ENCODE measurements at regions not wholly inside any gene's neighbourhood (a gene's known extent, or its start where the extent isn't known, plus 50 kb on each side); places are given as distances from the start of the nearest gene placed in this dataset.

GRCh38 chr18:47389210-47389609 lies 137.8 kb upstream of the SKOR2 start:
- TF ChIP-seq, protein P1, sequence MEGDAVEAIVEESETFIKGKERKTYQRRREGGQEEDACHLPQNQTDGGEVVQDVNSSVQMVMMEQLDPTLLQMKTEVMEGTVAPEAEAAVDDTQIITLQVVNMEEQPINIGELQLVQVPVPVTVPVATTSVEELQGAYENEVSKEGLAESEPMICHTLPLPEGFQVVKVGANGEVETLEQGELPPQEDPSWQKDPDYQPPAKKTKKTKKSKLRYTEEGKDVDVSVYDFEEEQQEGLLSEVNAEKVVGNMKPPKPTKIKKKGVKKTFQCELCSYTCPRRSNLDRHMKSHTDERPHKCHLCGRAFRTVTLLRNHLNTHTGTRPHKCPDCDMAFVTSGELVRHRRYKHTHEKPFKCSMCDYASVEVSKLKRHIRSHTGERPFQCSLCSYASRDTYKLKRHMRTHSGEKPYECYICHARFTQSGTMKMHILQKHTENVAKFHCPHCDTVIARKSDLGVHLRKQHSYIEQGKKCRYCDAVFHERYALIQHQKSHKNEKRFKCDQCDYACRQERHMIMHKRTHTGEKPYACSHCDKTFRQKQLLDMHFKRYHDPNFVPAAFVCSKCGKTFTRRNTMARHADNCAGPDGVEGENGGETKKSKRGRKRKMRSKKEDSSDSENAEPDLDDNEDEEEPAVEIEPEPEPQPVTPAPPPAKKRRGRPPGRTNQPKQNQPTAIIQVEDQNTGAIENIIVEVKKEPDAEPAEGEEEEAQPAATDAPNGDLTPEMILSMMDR (IDR thresholded peaks at IDR 0.05; ENCODE audit: unreplicated experiment) = no peak
- Mint-ChIP-seq H3K27ac (ENCODE audit: unreplicated experiment) (no peak overlapping the region), H3K36me3 (ENCODE audit: low read depth, unreplicated experiment) (no peaks in the 10 kb centered on the region), H3K9me3 (ENCODE audit: unreplicated experiment) (no peaks in the 10 kb centered on the region), H3K4me1 (ENCODE audit: unreplicated experiment) (peaks cover 3% of the 10 kb centered on the region), H3K27me3 (ENCODE audit: unreplicated experiment) (peaks cover 4% of the 10 kb centered on the region), H3K4me3 (ENCODE audit: unreplicated experiment) (no peak overlapping the region)
- no peak for DNase-seq (ENCODE audit: low spot score)

GRCh38 chr18:47387864-47388263 lies 136.4 kb upstream of the SKOR2 start:
- TF ChIP-seq, protein P1 (IDR thresholded peaks at IDR 0.05; ENCODE audit: unreplicated experiment) = no peak
- no peak for DNase-seq (ENCODE audit: low spot score)

DNA sequence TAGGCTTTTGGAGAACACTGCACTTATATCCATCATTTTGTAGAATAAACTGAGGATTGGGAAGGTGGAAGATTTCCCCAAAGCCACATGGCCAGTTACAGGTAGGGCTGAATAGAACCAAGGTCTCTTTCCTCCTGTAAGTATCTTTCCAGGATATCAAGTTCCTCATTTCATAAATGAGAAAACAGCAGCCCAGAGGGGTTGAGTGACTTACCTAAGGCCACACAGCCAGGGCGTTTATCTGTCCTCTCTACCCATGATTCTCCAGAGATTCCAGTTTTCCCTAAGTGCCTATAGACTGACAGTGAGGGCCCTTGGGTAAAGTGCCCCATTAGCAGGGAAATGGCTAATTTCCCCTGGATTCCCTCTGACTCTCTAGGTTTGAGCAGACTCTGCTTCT lies 132.3 kb upstream of the SKOR2 start:
- peaks cover 3% of the 10 kb centered on the region for H3K4me1 Mint-ChIP-seq (ENCODE audit: unreplicated experiment)
- H3K27ac Mint-ChIP-seq (ENCODE audit: unreplicated experiment) = no peak overlapping the region
- no peak for DNase-seq (ENCODE audit: low spot score)
- H3K4me3 Mint-ChIP-seq (ENCODE audit: unreplicated experiment) = no peak overlapping the region
- H3K36me3 Mint-ChIP-seq (ENCODE audit: low read depth, unreplicated experiment) = no peaks in the 10 kb centered on the region
- H3K27me3 Mint-ChIP-seq (ENCODE audit: unreplicated experiment) = peaks cover 1% of the 10 kb centered on the region
- TF ChIP-seq, protein P1 (IDR thresholded peaks at IDR 0.05; ENCODE audit: unreplicated experiment) = no peak
- H3K9me3 Mint-ChIP-seq (ENCODE audit: unreplicated experiment) = no peaks in the 10 kb centered on the region

More at GRCh38 chr18:47387864-47388263, 136.4 kb upstream of the SKOR2 start:
- Mint-ChIP-seq H3K36me3 (ENCODE audit: low read depth, unreplicated experiment) (no peaks in the 10 kb centered on the region), H3K4me1 (ENCODE audit: unreplicated experiment) (peaks cover 5% of the 10 kb centered on the region), H3K27me3 (ENCODE audit: unreplicated experiment) (peaks cover 4% of the 10 kb centered on the region), H3K9me3 (ENCODE audit: unreplicated experiment) (no peaks in the 10 kb centered on the region), H3K27ac (ENCODE audit: unreplicated experiment) (no peak overlapping the region), H3K4me3 (ENCODE audit: unreplicated experiment) (no peak overlapping the region)

DNA sequence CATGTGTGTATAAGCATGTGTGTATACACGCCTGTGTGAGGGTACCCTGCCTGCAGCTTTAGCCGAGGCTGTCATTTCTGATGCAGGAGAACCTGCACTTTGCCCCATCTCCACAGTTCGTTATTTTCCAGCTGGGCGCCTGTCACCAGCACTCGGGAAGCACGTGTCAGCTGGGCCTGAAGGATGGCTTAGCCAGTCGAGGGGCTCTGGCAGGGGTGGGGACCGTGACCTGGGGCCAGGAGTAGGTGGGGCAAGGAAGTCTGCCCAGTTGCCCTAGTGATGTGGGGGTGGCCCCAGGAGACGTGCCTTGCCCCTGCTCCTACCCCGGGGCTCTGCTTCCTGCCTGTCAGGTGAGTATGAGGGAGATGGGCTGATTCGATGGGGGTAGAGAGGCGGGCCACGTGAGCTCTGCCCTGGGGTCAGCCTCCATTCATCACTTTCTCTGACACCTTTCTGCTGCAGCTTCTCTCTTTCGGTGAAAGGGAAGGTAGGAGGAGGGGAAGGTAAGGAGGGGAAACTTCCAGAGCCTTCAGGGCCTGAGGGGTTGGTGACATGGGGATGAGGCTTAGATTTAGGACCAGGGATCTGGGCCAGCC lies 130.6 kb upstream of the SKOR2 start:
- H3K27me3 Mint-ChIP-seq (ENCODE audit: unreplicated experiment) = peaks cover 1% of the 10 kb centered on the region
- TF ChIP-seq, protein P1 (IDR thresholded peaks at IDR 0.05; ENCODE audit: unreplicated experiment) = no peak
- no peaks in the 10 kb centered on the region for H3K9me3 Mint-ChIP-seq (ENCODE audit: unreplicated experiment)
- DNase-seq (ENCODE audit: low spot score) = no peak
- H3K4me3 Mint-ChIP-seq (ENCODE audit: unreplicated experiment) = no peak overlapping the region
- no peak overlapping the region for H3K27ac Mint-ChIP-seq (ENCODE audit: unreplicated experiment)
- no peaks in the 10 kb centered on the region for H3K36me3 Mint-ChIP-seq (ENCODE audit: low read depth, unreplicated experiment)
- peaks cover 14% of the 10 kb centered on the region for H3K4me1 Mint-ChIP-seq (ENCODE audit: unreplicated experiment)

DNA sequence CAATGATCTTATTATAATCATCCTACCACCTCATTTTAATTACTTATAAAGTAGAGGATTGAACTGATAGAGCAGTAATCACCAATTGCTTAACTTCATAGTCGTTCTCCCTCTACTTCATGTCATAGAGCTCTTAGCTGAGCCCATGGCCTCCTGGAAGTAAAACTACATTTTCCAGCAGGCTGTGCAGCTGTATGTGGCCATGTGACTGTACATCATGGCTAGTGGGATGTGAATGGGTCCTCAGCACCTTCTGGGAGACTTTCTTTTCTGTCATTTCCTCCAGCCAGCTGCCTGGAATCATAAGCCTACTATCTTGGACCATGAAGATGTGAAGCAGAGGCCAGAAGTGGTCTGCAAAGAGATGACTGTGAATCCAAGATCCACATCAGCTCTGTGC lies 128.7 kb upstream of the SKOR2 start:
- H3K27me3 Mint-ChIP-seq (ENCODE audit: unreplicated experiment) = peaks cover 1% of the 10 kb centered on the region
- no peak for DNase-seq (ENCODE audit: low spot score)
- no peak overlapping the region for H3K27ac Mint-ChIP-seq (ENCODE audit: unreplicated experiment)
- H3K4me3 Mint-ChIP-seq (ENCODE audit: unreplicated experiment) = no peak overlapping the region
- H3K9me3 Mint-ChIP-seq (ENCODE audit: unreplicated experiment) = no peaks in the 10 kb centered on the region
- no peaks in the 10 kb centered on the region for H3K36me3 Mint-ChIP-seq (ENCODE audit: low read depth, unreplicated experiment)
- TF ChIP-seq, protein P1 (IDR thresholded peaks at IDR 0.05; ENCODE audit: unreplicated experiment) = no peak
- H3K4me1 Mint-ChIP-seq (ENCODE audit: unreplicated experiment) = peaks cover 22% of the 10 kb centered on the region

Data from endothelial cell (in vitro differentiated cells).